Neuronal stem cell (in vitro differentiated cells): ENCODE measurements at regions not wholly inside any gene's neighbourhood (a gene's known extent, or its start where the extent isn't known, plus 50 kb on each side); places are given as distances from the start of the nearest gene placed in this dataset.
A peak's percentile ranks its signal among the peaks of the same experiment; 100 is the strongest.

Source experiments
- DNase-seq: peaks from one replicate; pipeline ENCODE4 v3.0.0-alpha.2; 2013; ENCODE audit warnings: low spot score
- H2AFZ ChIP-seq: one replicate; pipeline ENCODE4 v1.6.1; 2013; ENCODE audit warnings: mild to moderate bottlenecking, low read length, inconsistent platforms
- H2AK5ac ChIP-seq: 2 replicates; pipeline ENCODE4 v1.6.1; 2013; ENCODE audit warnings: low read depth, mild to moderate bottlenecking, inconsistent platforms, low read length, moderate library complexity, mixed read lengths
- H2BK120ac ChIP-seq: 2 replicates; pipeline ENCODE4 v1.6.1; 2013; ENCODE audit warnings: low read depth, mild to moderate bottlenecking, inconsistent platforms, low read length, moderate library complexity, mixed read lengths
- H2BK12ac ChIP-seq: one replicate; pipeline ENCODE4 v1.6.1; 2013; ENCODE audit warnings: low read length, inconsistent platforms
- H2BK15ac ChIP-seq: 2 replicates; pipeline ENCODE4 v1.6.1; 2013; ENCODE audit warnings: mild to moderate bottlenecking, low read length, inconsistent platforms, mixed read lengths
- H2BK5ac ChIP-seq: one replicate; pipeline ENCODE4 v1.6.1; 2013; ENCODE audit warnings: inconsistent platforms, mild to moderate bottlenecking, low read length, moderate library complexity
- H3K14ac ChIP-seq: one replicate; pipeline ENCODE4 v1.6.1; 2013; ENCODE audit warnings: low read length, inconsistent platforms
- H3K18ac ChIP-seq: 2 replicates; pipeline ENCODE4 v1.6.1; 2013; ENCODE audit warnings: low read length, inconsistent platforms
- H3K23ac ChIP-seq: 2 replicates; pipeline ENCODE4 v1.6.1; 2013; ENCODE audit warnings: low read depth, mild to moderate bottlenecking, mixed read lengths, low read length, inconsistent platforms; ENCODE audit not compliant: poor library complexity
- H3K27ac ChIP-seq: replicated peaks from 3 replicates; pipeline ENCODE4 v1.5.1; 2013; ENCODE audit warnings: low read length, inconsistent platforms
- H3K27me3 ChIP-seq, 3 experiments: 2 replicates each; pipeline ENCODE4 v1.6.1; 2013; ENCODE audit warnings: low read length in 3 of 3, mild to moderate bottlenecking in 2 of 3, inconsistent platforms in 1 of 3, low read depth in 1 of 3, mixed read lengths in 1 of 3, moderate library complexity in 1 of 3; ENCODE audit not compliant: control insufficient read depth in 3 of 3, insufficient read depth in 3 of 3
- H3K36me3 ChIP-seq, 2 donors: replicated peaks in 1 of 2; 2 replicates each; pipeline ENCODE4 v1.6.1; 2013; ENCODE audit warnings: low read length in 2 of 2; ENCODE audit not compliant: control insufficient read depth in 2 of 2, insufficient read depth in 2 of 2
- H3K4ac ChIP-seq: 2 replicates; pipeline ENCODE4 v1.6.1; 2013; ENCODE audit warnings: inconsistent platforms, mild to moderate bottlenecking, low read length, moderate library complexity
- H3K4me1 ChIP-seq, 2 donors: 1 replicate in 1 of 2; 2 replicates in 1 of 2; pipeline ENCODE4 v1.6.1; 2013; ENCODE audit warnings: low read length in 2 of 2, low read depth in 1 of 2; ENCODE audit not compliant: control insufficient read depth in 2 of 2, insufficient read depth in 1 of 2
- H3K4me2 ChIP-seq: one replicate; pipeline ENCODE4 v1.6.1; 2013; ENCODE audit warnings: mild to moderate bottlenecking, low read length, inconsistent platforms; ENCODE audit not compliant: insufficient read depth, poor library complexity, severe bottlenecking
- H3K4me3 ChIP-seq, 2 donors: 2 replicates each; pipeline ENCODE4 v1.5.1; 2013; ENCODE audit warnings: low read length in 2 of 2, mild to moderate bottlenecking in 2 of 2, inconsistent platforms in 1 of 2, moderate library complexity in 1 of 2
- H3K79me1 ChIP-seq: one replicate; pipeline ENCODE4 v1.6.1; 2013; ENCODE audit warnings: low read depth, mild to moderate bottlenecking, inconsistent platforms, low read length, moderate library complexity
- H3K9ac ChIP-seq: one replicate; pipeline ENCODE4 v1.6.1; 2013; ENCODE audit warnings: mild to moderate bottlenecking, low read depth, low read length, inconsistent platforms; ENCODE audit not compliant: poor library complexity
- H3K9me3 ChIP-seq, 2 donors: replicated peaks in 1 of 2; 2 replicates each; pipeline versions ENCODE3 to v1.6.1; 2013; ENCODE audit warnings: low read length in 2 of 2, mild to moderate bottlenecking in 2 of 2, inconsistent platforms in 1 of 2, low read depth in 1 of 2, mixed read lengths in 1 of 2, moderate library complexity in 1 of 2; ENCODE audit not compliant: control insufficient read depth in 2 of 2, insufficient read depth in 1 of 2
- H4K8ac ChIP-seq: one replicate; pipeline ENCODE4 v1.6.1; 2013; ENCODE audit warnings: low read depth, mild to moderate bottlenecking, inconsistent platforms, low read length, moderate library complexity
- H4K91ac ChIP-seq: one replicate; pipeline ENCODE4 v1.6.1; 2013; ENCODE audit warnings: low read length, low read depth, mild to moderate bottlenecking, inconsistent platforms; ENCODE audit not compliant: poor library complexity
- WGBS, 2 donors: extraction: QIAGEN DNeasy Blood & Tissue Kit; methylation state at CpG; one replicate each; pipeline ENCODE4 v1.1.7; 2013; ENCODE audit warnings: missing lambda C conversion rate in 2 of 2, mixed read lengths in 1 of 2; ENCODE audit not compliant: insufficient read length in 2 of 2, insufficient replicate concordance in 1 of 2; ENCODE audit errors: extremely low coverage in 2 of 2; 5-methylcytosine and 5-hydroxymethylcytosine counted together

DNA sequence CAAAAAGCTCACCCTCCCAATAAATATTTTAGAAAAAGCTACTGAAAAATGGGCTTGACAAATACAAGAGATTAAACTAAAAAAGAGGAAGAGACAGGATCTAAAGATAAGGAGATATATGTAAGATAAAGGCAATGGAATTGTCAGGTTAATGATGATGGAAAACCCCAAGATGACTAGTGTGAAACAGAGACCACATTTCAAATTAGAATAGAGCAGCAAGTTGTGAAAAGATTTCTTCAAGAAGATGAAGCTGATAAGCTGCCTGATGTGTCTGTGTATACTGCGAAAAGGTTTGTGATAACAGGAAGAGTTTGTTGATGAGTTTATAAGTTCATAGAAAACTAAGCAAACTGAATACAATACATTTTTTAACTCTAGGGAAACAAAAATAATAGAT, 840.1 kb upstream of the SLITRK5 start:
- no peak overlapping the region for H3K4ac ChIP-seq

DNA sequence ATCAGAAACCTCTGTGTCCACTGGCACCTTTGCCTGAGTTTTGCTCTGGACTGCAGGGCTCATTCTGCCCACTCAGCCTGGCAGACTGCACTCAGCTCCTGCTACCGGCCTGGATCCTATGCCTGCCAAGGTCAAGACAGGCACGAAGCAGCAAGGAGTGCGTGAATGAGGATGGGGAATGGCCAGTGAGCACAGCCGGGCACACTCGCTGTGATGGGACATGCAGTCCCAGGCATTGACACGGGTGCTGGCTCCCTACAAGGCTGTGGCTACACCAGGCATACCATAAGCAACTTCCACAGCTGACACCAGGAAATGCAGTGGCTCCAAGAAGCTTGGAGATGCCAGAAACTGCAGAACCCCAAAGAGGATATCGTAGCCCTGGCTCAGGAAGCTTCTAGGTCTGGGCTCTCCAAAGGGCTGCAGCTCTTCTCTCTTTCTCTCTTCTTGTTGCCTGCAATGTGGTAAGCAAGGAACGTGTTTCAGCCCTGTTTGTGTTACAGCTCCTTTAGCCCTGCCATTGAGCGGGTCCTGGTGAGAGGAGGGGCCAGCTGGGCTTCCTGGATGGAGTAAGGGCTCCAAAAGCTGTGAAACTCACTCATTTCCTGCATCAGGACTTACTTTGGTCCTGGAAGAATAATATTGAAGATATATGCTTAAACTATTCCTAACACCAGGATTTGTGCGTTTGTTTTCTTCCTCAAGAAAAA, 832.6 kb upstream of the SLITRK5 start:
- WGBS, 2 donors: no CpG with 5 or more reads among the region's 10 CpGs
- Histone ChIP-seq H3K4me2 (no peak overlapping the region), H3K23ac (peak overlapping the region; percentile 20), H3K27me3 (no peaks in the 10 kb centered on the region), H3K4me1 (no peaks in the 10 kb centered on the region), H2BK15ac (no peak overlapping the region), H3K9ac (peak overlapping the region; percentile 44), H3K4ac (peak overlapping the region; percentile 76), H4K91ac (no peak overlapping the region), H2AK5ac (no peak overlapping the region), H2AFZ (peak overlapping the region; percentile 71), H3K4me3 (peak overlapping the region in 1 of 2 donors; percentile 59), H3K14ac (peak overlapping the region; percentile 94), H3K27ac (no peak overlapping the region), H3K18ac (peak overlapping the region; percentile 90), H3K36me3 (no peaks in the 10 kb centered on the region), H4K8ac (peak overlapping the region; percentile 65), H2BK5ac (no peak overlapping the region), H3K79me1 (peaks cover 2% of the 10 kb centered on the region), H3K9me3 (peaks cover 2 to 24% of the 10 kb centered on the region in 2 donors), H2BK120ac (no peak overlapping the region), H2BK12ac (peak overlapping the region; percentile 22)
- DNase-seq: no peak

More for the DNA sequence above, 840.1 kb upstream of the SLITRK5 start:
- H3K4me3 ChIP-seq: no peak overlapping the region
- H2BK12ac ChIP-seq: no peak overlapping the region
- H3K4me2 ChIP-seq: no peak overlapping the region
- peaks cover 0 to 9% of the 10 kb centered on the region in 2 donors for H3K9me3 ChIP-seq
- no peak overlapping the region for H2BK120ac ChIP-seq
- H3K4me1 ChIP-seq: peaks cover 1 to 2% of the 10 kb centered on the region in 2 donors
- no peak overlapping the region for H2AK5ac ChIP-seq
- no peak overlapping the region for H4K91ac ChIP-seq
- no peak overlapping the region for H2BK5ac ChIP-seq
- H2BK15ac ChIP-seq: no peak overlapping the region
- DNase-seq: no peak
- H3K27me3 ChIP-seq: no peaks in the 10 kb centered on the region
- no peak overlapping the region for H2AFZ ChIP-seq
- no peaks in the 10 kb centered on the region for H3K36me3 ChIP-seq
- no peak overlapping the region for H4K8ac ChIP-seq
- H3K79me1 ChIP-seq: no peaks in the 10 kb centered on the region
- H3K9ac ChIP-seq: no peak overlapping the region
- H3K27ac ChIP-seq: no peak overlapping the region
- WGBS, 2 donors: no CpG with 5 or more reads among the region's 1 CpG
- H3K18ac ChIP-seq: no peak overlapping the region
- no peak overlapping the region for H3K14ac ChIP-seq
- H3K23ac ChIP-seq: no peak overlapping the region

DNA sequence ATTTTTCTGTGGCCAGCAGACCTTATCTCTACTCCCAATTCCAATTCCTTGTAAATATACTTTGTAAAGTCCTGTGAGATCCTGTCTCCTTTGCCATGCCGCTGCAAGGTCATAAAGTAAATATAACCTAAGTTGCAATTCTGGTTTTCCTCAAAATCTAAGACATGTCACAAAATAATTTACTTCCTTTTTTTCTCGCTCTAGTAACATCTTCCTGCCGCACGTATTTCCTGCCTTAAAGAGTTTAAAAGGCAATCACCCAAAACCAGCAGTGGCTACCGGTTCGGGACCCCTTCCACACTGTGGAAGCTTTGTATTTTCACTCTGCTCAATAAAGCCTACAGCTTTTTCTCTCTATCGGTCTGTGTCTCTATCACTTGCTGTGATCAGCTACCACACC, 832.0 kb upstream of the SLITRK5 start:
- no peak overlapping the region for H3K23ac ChIP-seq
- DNase-seq: no peak
- no peak overlapping the region for H2AK5ac ChIP-seq
- no peak overlapping the region for H2BK120ac ChIP-seq
- H3K4ac ChIP-seq: no peak overlapping the region
- no peak overlapping the region for H3K14ac ChIP-seq
- no peak overlapping the region for H3K9ac ChIP-seq
- H3K36me3 ChIP-seq: no peaks in the 10 kb centered on the region
- H3K4me3 ChIP-seq: no peak overlapping the region
- H4K91ac ChIP-seq: no peak overlapping the region
- no peak overlapping the region for H3K18ac ChIP-seq
- H2BK15ac ChIP-seq: no peak overlapping the region
- no peak overlapping the region for H3K4me2 ChIP-seq
- H3K27ac ChIP-seq: no peak overlapping the region
- H3K9me3 ChIP-seq: peaks cover 2 to 24% of the 10 kb centered on the region in 2 donors
- H3K27me3 ChIP-seq: no peaks in the 10 kb centered on the region
- WGBS, 2 donors: no CpG with 5 or more reads among the region's 7 CpGs
- H4K8ac ChIP-seq: no peak overlapping the region
- peak overlapping the region; percentile 71 for H2AFZ ChIP-seq
- H3K79me1 ChIP-seq: peaks cover 2% of the 10 kb centered on the region
- no peaks in the 10 kb centered on the region for H3K4me1 ChIP-seq
- no peak overlapping the region for H2BK5ac ChIP-seq
- H2BK12ac ChIP-seq: no peak overlapping the region

DNA sequence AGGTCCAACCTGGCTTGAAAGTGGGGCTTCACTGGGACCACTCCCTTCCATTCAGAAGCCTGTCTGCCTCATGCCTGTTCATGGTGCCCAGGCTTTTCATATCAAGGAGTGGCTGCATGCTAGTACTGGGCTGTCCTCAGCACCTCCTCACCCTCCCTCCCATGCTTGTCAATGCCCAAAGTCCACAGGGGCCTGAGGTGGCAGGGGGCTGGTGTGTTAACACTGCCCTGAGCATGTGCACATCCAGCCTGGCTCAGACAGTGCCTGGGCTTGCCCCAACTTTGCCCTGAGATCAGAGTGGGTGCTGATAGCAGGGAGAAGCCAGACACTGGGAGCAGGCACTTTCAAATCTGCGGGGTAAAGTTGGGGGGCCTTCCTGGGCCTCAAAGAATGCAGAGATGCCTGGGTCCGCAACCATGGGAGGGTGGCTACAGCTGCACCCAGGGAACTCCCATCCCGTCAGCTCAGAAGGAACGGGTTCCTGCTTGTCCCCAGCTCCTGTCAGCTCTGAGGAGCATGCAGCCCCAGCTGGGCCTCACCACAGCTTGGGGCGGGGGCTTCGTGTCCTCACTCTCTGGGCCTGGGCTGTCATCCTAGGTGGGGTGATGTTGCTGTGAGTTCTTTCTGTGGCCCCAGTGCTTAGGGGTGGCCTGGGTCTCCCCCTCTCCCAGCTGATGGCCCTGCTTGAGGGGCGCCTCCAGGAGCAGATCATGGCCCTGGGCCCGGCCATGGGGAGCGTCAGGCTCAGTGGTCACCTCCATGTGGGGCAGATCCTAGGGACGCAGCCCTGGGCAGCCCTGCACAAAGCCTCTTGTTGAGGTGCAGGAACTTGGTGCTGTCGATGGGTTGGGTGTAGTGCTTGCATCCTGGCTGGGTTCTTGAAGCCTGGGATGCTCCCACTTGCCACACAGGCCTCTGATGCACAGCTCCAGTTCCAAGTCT, 830.6 kb upstream of the SLITRK5 start:
- no peak overlapping the region for H3K4me2 ChIP-seq
- H4K91ac ChIP-seq: peak overlapping the region; percentile 53
- no peak for DNase-seq
- no peak overlapping the region for H2BK12ac ChIP-seq
- no peak overlapping the region for H4K8ac ChIP-seq
- H3K79me1 ChIP-seq: peaks cover 2% of the 10 kb centered on the region
- no CpG with 5 or more reads among the region's 11 CpGs for WGBS, 2 donors
- H3K9me3 ChIP-seq: peaks cover 2 to 19% of the 10 kb centered on the region in 2 donors
- H3K9ac ChIP-seq: no peak overlapping the region
- no peak overlapping the region for H2AK5ac ChIP-seq
- no peak overlapping the region for H3K4me3 ChIP-seq
- H3K23ac ChIP-seq: no peak overlapping the region
- H2AFZ ChIP-seq: peak overlapping the region; percentile 35
- H2BK5ac ChIP-seq: peak overlapping the region; percentile 53
- peak overlapping the region; percentile 56 for H3K14ac ChIP-seq
- peak overlapping the region; percentile 96 for H2BK120ac ChIP-seq
- no peak overlapping the region for H3K27ac ChIP-seq
- no peaks in the 10 kb centered on the region for H3K27me3 ChIP-seq
- no peak overlapping the region for H2BK15ac ChIP-seq
- no peak overlapping the region for H3K4ac ChIP-seq
- peak overlapping the region; percentile 76 for H3K18ac ChIP-seq
- H3K4me1 ChIP-seq: no peaks in the 10 kb centered on the region
- H3K36me3 ChIP-seq: no peaks in the 10 kb centered on the region
